CD14-positive monocyte (primary cell): ENCODE measurements at regions not wholly inside any gene's neighbourhood (a gene's known extent, or its start where the extent isn't known, plus 50 kb on each side); places are given as distances from the start of the nearest gene placed in this dataset.

ENCODE experiments used
- DNase-seq, 3 donors: peaks; one replicate each; pipeline ENCODE4 v3.0.0-alpha.2; 2011 to 2022
- H2AFZ ChIP-seq: 2 replicates; pipeline ENCODE4 v1.6.0; 2012; ENCODE audit warnings: mild to moderate bottlenecking, low read depth, low read length, inconsistent platforms; ENCODE audit not compliant: insufficient read depth, poor library complexity, severe bottlenecking
- H3K27ac ChIP-seq, 2 donors: 1 replicate in 1 of 2; 2 replicates in 1 of 2; pipeline ENCODE4 v1.5.1; 2012 to 2013; ENCODE audit warnings: low read length in 2 of 2, control low read depth in 1 of 2, inconsistent platforms in 1 of 2, low read depth in 1 of 2, mild to moderate bottlenecking in 1 of 2
- H3K27me3 ChIP-seq, 2 donors: one replicate each; pipeline versions ENCODE4 v1.6.0 to v1.6.1; 2011 to 2013; ENCODE audit warnings: low read length in 2 of 2; ENCODE audit not compliant: control insufficient read depth in 2 of 2, insufficient read depth in 2 of 2
- H3K36me3 ChIP-seq, 2 donors: replicated peaks in 1 of 2; 1 replicate in 1 of 2; 2 replicates in 1 of 2; pipeline versions ENCODE4 v1.5.1 to v1.6.1; 2012 to 2013; ENCODE audit warnings: low read length in 2 of 2, control low read depth in 1 of 2, inconsistent platforms in 1 of 2, mild to moderate bottlenecking in 1 of 2; ENCODE audit not compliant: insufficient read depth in 2 of 2, control insufficient read depth in 1 of 2
- H3K4me1 ChIP-seq, 2 donors: 1 replicate in 1 of 2; 2 replicates in 1 of 2; pipeline versions ENCODE4 v1.5.1 to v1.6.1; 2012 to 2013; ENCODE audit warnings: low read length in 2 of 2, control low read depth in 1 of 2, inconsistent platforms in 1 of 2, mild to moderate bottlenecking in 1 of 2, moderate library complexity in 1 of 2; ENCODE audit not compliant: insufficient read depth in 2 of 2, control insufficient read depth in 1 of 2
- H3K4me2 ChIP-seq: replicated peaks from 2 replicates; pipeline ENCODE3; 2012; ENCODE audit warnings: low read length, moderate library complexity, mild to moderate bottlenecking; ENCODE audit not compliant: poor library complexity, severe bottlenecking; ENCODE audit errors: extremely low read depth
- H3K4me3 ChIP-seq, 3 experiments: fragments of 200-600 bp in 1 of 3; sonication (generic) in 1 of 3; replicated peaks in 1 of 3; 1 replicate in 2 of 3; 2 replicates in 1 of 3; pipeline ENCODE4 v1.5.1; 2011 to 2013; ENCODE audit warnings: low read length in 3 of 3, mild to moderate bottlenecking in 3 of 3, control low read depth in 2 of 3, low read depth in 2 of 3, inconsistent platforms in 1 of 3, moderate library complexity in 1 of 3
- H3K79me2 ChIP-seq: 2 replicates; pipeline ENCODE4 v1.6.0; 2012; ENCODE audit warnings: mild to moderate bottlenecking, control low read depth, inconsistent platforms, low read length, moderate library complexity; ENCODE audit not compliant: insufficient read depth
- H3K9ac ChIP-seq: 2 replicates; pipeline ENCODE4 v1.6.0; 2017; ENCODE audit warnings: low read length, mild to moderate bottlenecking; ENCODE audit not compliant: insufficient read depth, poor library complexity, severe bottlenecking
- H3K9me3 ChIP-seq, 2 donors: replicated peaks in 1 of 2; 1 replicate in 1 of 2; 2 replicates in 1 of 2; pipeline versions ENCODE4 v1.5.1 to v1.6.1; 2012 to 2013; ENCODE audit warnings: low read length in 2 of 2, control low read depth in 1 of 2; ENCODE audit not compliant: control insufficient read depth in 1 of 2, insufficient read depth in 1 of 2
- H4K20me1 ChIP-seq: 2 replicates; pipeline ENCODE4 v1.6.0; 2012; ENCODE audit warnings: mild to moderate bottlenecking, low read length, control low read depth, moderate library complexity; ENCODE audit not compliant: insufficient read depth
- H3K27ac Mint-ChIP-seq, 7 donors: one replicate each; pipeline ENCODE4 v1.8.0; 2020; ENCODE audit warnings: mild to moderate bottlenecking in 7 of 7, mixed read lengths in 7 of 7, moderate library complexity in 6 of 7, inconsistent platforms in 2 of 7
- H3K27me3 Mint-ChIP-seq, 3 donors: one replicate each; pipeline ENCODE4 v1.8.0; 2021 to 2022; ENCODE audit warnings: low read depth in 3 of 3, mild to moderate bottlenecking in 3 of 3, mixed read lengths in 3 of 3, moderate library complexity in 3 of 3, inconsistent platforms in 1 of 3
- H3K36me3 Mint-ChIP-seq, 2 donors: one replicate each; pipeline ENCODE4 v1.8.0; 2020; ENCODE audit warnings: mixed read lengths in 2 of 2, inconsistent platforms in 1 of 2, mild to moderate bottlenecking in 1 of 2
- H3K4me1 Mint-ChIP-seq: one replicate; pipeline ENCODE4 v1.8.0; 2020; ENCODE audit warnings: mild to moderate bottlenecking, mixed read lengths
- H3K4me3 Mint-ChIP-seq, 2 donors: one replicate each; pipeline ENCODE4 v1.8.0; 2020; ENCODE audit warnings: mild to moderate bottlenecking in 2 of 2, mixed read lengths in 2 of 2, moderate library complexity in 1 of 2
- H3K9me3 Mint-ChIP-seq, 7 donors: one replicate each; pipeline ENCODE4 v1.8.0; 2020 to 2022; ENCODE audit warnings: mixed read lengths in 7 of 7, mild to moderate bottlenecking in 6 of 7, moderate library complexity in 6 of 7, inconsistent platforms in 2 of 7
- WGBS: methylation state at CpG from one replicate; pipeline ENCODE4 v1.1.5; 2013; ENCODE audit warnings: missing lambda C conversion rate; ENCODE audit not compliant: insufficient coverage; 5-methylcytosine and 5-hydroxymethylcytosine counted together
- intact Hi-C, 2 donors: fragments of 100-400 bp; cut with micrococcal nuclease; formaldehyde crosslinking; loops; one replicate each; pipeline versions ENCODE4 v1.15.0 to v1.15.1; 2023
- TF ChIP-seq, protein P1 (sequence below): fragments of 200-600 bp; IDR thresholded peaks from one replicate; pipeline ENCODE4 v1.8.0; 2022; ENCODE audit warnings: antibody characterized with exemption, mild to moderate bottlenecking

- TF ChIP-seq, protein P1, sequence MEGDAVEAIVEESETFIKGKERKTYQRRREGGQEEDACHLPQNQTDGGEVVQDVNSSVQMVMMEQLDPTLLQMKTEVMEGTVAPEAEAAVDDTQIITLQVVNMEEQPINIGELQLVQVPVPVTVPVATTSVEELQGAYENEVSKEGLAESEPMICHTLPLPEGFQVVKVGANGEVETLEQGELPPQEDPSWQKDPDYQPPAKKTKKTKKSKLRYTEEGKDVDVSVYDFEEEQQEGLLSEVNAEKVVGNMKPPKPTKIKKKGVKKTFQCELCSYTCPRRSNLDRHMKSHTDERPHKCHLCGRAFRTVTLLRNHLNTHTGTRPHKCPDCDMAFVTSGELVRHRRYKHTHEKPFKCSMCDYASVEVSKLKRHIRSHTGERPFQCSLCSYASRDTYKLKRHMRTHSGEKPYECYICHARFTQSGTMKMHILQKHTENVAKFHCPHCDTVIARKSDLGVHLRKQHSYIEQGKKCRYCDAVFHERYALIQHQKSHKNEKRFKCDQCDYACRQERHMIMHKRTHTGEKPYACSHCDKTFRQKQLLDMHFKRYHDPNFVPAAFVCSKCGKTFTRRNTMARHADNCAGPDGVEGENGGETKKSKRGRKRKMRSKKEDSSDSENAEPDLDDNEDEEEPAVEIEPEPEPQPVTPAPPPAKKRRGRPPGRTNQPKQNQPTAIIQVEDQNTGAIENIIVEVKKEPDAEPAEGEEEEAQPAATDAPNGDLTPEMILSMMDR, result no peak
- Mint-ChIP-seq H3K27ac (no peak overlapping the region), H3K4me3 (no peak overlapping the region), H3K36me3 (no peaks in the 10 kb centered on the region), H3K27me3 (peaks cover 1 to 5% (median 2%) of the 10 kb centered on the region in 3 donors), H3K9me3 (peaks cover 0 to 1% (median 0%) of the 10 kb centered on the region in 7 donors), H3K4me1 (peaks cover 2% of the 10 kb centered on the region)
- Histone ChIP-seq H3K9ac (no peak overlapping the region), H3K4me3 (no peak overlapping the region), H3K36me3 (no peaks in the 10 kb centered on the region), H4K20me1 (no peaks in the 10 kb centered on the region), H3K4me2 (no peak overlapping the region), H3K27me3 (no peaks in the 10 kb centered on the region), H3K4me1 (no peaks in the 10 kb centered on the region), H2AFZ (no peak overlapping the region), H3K27ac (no peak overlapping the region), H3K9me3 (no peaks in the 10 kb centered on the region), H3K79me2 (no peaks in the 10 kb centered on the region)
- intact Hi-C loops, result no loop called here
- 88% methylated on average over 8 of the region's 18 CpGs for WGBS
- no peak for DNase-seq
These were observed 126.5 kb upstream of the UNC5B start for GRCh38 chr10:71085689-71086438.

DNA sequence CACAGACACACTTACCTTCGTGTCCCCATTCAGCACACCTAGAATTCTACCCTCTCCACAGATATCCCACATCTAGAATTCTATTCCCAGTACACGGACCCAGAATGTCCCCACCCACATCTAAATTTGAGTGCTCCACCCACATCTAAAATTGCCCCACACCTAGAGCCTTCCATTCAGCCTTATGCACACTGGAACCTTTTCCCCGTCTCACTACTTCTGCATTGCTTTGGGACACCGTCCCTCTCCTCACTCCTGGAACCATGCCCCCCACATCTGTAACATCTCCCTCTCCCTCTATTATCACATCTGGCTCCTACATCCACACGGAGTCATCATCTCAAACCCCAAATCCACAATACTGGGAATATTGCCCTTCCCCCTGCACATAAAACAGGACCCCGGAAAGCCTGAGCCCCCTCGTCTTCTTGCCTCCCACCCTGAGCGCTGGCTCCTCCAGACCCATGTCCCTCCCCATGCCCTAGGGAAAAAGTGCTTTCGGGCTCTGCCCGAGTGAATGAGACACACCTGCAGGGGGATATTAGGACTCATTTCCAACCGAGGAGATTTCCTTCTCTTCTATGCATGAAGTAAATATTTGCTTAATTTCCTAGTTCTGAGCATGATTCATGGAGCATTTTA lies 125.8 kb upstream of the UNC5B start:
- Histone ChIP-seq H3K27ac (no peak overlapping the region), H3K36me3 (no peaks in the 10 kb centered on the region), H3K79me2 (no peaks in the 10 kb centered on the region), H4K20me1 (no peaks in the 10 kb centered on the region), H3K4me2 (no peak overlapping the region), H3K9ac (no peak overlapping the region), H3K4me1 (no peaks in the 10 kb centered on the region), H2AFZ (no peak overlapping the region), H3K9me3 (no peaks in the 10 kb centered on the region), H3K27me3 (no peaks in the 10 kb centered on the region), H3K4me3 (no peak overlapping the region)
- WGBS, result 91% methylated on average over 5 of the region's 11 CpGs
- H3K27me3 Mint-ChIP-seq, result peaks cover 2 to 5% (median 5%) of the 10 kb centered on the region in 3 donors
- H3K36me3 Mint-ChIP-seq, result no peaks in the 10 kb centered on the region
- H3K4me1 Mint-ChIP-seq, result peaks cover 2% of the 10 kb centered on the region
- H3K27ac Mint-ChIP-seq, result no peak overlapping the region
- TF ChIP-seq, protein P1, result no peak
- no peak for DNase-seq
- intact Hi-C loops, result no loop called here
- H3K4me3 Mint-ChIP-seq, result no peak overlapping the region
- H3K9me3 Mint-ChIP-seq, result peaks cover 0 to 5% (median 0%) of the 10 kb centered on the region in 7 donors
